Activated CD8-positive, alpha-beta T cell treated with anti-CD3 and anti-CD28 coated beads, Interleukin-2, amount 10 ng/mL, durations not matched to agents 7 days and 5 days (primary cell): ENCODE measurements at regions not wholly inside any gene's neighbourhood (a gene's known extent, or its start where the extent isn't known, plus 50 kb on each side); places are given as distances from the start of the nearest gene placed in this dataset.

Experiments used
- ATAC-seq: fragments of 150-1000 bp; cut with Tn5 transposase; one replicate; pipeline ENCODE4 v1.10.0; 2021; ENCODE audit warnings: moderate library complexity
- CTCF ChIA-PET: fragments of 350-600 bp; sonication (Branson Sonifier 250); formaldehyde crosslinking; loops from one replicate; lab custom pipeline; 2021; ENCODE audit warnings: antibody characterized with exemption; lab: Charles Lee
- POLR2A ChIA-PET: fragments of 350-600 bp; sonication (Branson Sonifier 250); formaldehyde crosslinking; loops from one replicate; lab custom pipeline; 2021; ENCODE audit warnings: antibody characterized with exemption; lab: Charles Lee
- DNase-seq: peaks from one replicate; pipeline ENCODE4 v3.0.0-alpha.2; 2020
- H3K27ac Mint-ChIP-seq: one replicate; pipeline ENCODE4 v1.8.0; 2021; ENCODE audit warnings: mild to moderate bottlenecking, mixed read lengths
- H3K27me3 Mint-ChIP-seq: one replicate; pipeline ENCODE4 v1.8.0; 2021; ENCODE audit warnings: low read depth, mixed read lengths
- H3K36me3 Mint-ChIP-seq: one replicate; pipeline ENCODE4 v1.8.0; 2021; ENCODE audit warnings: low read depth, mixed read lengths
- H3K4me1 Mint-ChIP-seq: one replicate; pipeline ENCODE4 v1.8.0; 2021; ENCODE audit warnings: low read depth, mixed read lengths
- H3K4me3 Mint-ChIP-seq: one replicate; pipeline ENCODE4 v1.8.0; 2021; ENCODE audit warnings: mild to moderate bottlenecking, mixed read lengths
- H3K9me3 Mint-ChIP-seq: one replicate; pipeline ENCODE4 v1.8.0; 2022; ENCODE audit warnings: mixed read lengths; ENCODE audit not compliant: insufficient read depth

DNA sequence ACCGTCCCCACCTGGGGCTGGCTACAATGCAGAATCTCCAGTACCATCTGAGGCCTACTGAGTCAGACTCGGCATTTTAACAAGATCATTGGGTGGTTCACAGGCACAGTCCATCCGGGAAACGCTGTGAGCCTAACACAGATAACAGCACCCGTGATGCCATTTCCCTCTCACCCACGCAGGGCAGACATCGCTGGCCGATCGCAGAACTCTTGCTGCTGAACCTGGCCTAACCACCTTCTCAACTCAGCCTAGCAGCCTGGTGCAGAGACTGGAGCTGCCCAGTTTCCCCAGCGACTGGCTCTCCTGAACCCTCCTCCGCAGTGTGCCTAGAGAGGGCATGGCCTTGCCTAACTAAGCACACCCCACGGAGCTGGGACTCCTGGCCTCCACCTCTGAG is 83.3 kb downstream of the NCOR2 start:
- Mint-ChIP-seq H3K9me3 (no peaks in the 10 kb centered on the region), H3K4me3 (no peak overlapping the region), H3K27ac (no peak overlapping the region), H3K36me3 (peaks cover 22% of the 10 kb centered on the region), H3K4me1 (peaks cover 39% of the 10 kb centered on the region), H3K27me3 (no peaks in the 10 kb centered on the region)
- ChIA-PET POLR2A (interaction anchor here (0.6 kb wide), 1 partner anchor 18 kb away, joined by 3 read pairs; no protein-coding TSS in a partner anchor), CTCF (no interaction called here)
- ATAC-seq (no peak), DNase-seq (no peak)

DNA sequence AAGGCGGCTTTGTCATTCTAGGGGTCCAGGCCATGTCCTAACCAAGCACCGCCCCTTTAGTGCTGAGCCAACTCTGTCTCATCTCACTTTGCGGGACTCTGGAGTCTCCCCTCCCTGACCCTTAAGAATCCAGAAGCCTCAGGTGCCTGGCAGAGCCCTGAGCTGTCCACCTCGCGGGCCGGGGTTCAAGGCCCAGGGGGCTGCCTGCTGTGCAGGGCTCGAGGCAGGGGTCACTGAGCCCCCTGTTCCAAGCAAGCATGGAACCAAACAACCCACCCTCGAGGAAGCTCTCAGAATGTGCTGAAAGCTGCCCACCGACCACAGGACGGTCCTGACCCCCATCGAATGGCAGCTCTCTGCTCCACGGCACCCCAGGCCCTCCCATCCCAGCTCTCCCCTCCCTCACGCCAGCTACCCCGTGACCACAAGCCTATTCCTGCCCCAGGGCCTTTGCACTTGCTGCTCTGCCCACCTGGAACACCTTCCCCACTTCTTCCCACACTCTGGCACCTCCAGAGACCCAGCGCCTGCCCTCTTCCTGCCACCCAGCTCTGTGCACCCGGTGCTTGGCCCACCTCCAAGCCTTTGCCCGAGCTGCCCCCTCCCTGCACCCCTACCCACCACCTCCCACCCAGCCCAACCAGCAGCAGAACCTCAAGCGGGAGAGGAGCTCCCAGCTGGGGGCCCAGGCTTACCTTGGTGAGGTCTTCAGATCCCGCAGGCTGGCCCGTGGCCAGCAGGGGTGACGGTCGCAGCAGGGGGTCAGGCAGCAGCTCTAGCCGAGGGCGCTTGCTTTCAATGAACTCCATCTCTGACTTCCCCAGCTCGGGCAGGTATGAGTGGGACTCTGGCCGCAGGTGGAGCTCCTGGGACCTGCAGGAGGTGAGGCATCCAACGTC is 84.3 kb downstream of the NCOR2 start:
- CTCF ChIA-PET: no interaction called here

DNA sequence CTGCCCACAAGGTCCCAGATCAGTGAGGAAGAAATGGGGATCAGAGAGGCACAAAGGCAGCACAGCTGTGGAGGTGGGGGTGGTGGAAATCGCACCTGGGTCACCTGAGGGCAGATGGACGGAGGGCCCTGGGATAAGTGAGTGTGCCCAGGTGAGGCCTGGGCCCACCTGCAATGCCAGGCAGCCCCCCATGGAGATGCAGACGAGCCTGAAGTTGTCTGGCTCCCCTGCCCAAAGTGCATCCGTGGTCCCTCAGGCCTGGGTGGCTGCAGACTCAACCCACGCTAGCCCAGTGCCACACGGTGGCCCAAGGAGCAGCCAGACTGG is 84.9 kb downstream of the NCOR2 start:
- Mint-ChIP-seq H3K9me3 (no peaks in the 10 kb centered on the region), H3K4me3 (no peak overlapping the region), H3K4me1 (peaks cover 51% of the 10 kb centered on the region), H3K27ac (no peak overlapping the region), H3K36me3 (peaks cover 31% of the 10 kb centered on the region), H3K27me3 (no peaks in the 10 kb centered on the region)
- DNase-seq (no peak), ATAC-seq (no peak)
- CTCF ChIA-PET: no interaction called here
- POLR2A ChIA-PET: no interaction called here

More for the DNA sequence above, 84.3 kb downstream of the NCOR2 start:
- DNase-seq (no peak), ATAC-seq (no peak)
- Mint-ChIP-seq H3K36me3 (peaks cover 26% of the 10 kb centered on the region), H3K27me3 (no peaks in the 10 kb centered on the region), H3K27ac (no peak overlapping the region), H3K4me1 (peaks cover 44% of the 10 kb centered on the region), H3K9me3 (no peaks in the 10 kb centered on the region), H3K4me3 (no peak overlapping the region)
- POLR2A ChIA-PET: no interaction called here

DNA sequence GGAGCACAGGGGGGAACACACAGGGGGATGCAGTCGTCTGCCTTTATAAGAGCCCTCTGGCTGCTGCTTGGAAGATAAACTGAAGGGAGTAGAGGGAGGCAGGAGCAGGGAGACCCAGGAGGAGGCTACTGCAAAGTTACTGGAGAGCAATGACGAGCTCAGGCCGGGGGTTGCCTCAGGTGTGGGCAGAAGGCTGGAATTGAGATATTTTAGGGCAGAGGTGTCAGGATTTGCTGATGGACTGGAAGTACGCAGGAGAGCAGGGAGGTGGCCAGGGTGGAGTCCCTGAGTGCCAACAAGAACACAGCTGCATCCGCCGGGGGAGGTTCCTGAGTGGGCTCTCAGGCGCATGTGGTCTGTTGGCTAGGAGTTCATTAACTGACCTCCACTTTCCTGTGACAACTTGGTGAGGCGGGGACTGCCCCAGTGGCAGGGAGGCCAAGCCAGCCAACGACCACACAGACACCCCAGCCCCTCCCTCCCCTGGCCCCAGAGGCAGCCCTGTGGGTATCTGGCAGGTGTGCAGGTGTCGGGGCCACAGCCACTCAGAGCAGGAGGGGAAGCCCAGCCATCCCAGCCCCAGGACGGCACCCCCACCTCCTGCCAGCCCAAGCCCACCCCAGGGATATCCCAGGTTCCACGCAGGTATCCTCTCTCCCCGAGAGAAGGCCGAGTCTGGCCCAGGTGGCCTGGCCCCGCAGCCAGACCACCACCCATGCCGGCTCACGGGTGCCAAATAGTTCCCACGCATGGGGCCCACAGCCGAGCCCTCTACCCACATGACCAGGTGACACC is 85.4 kb downstream of the NCOR2 start:
- Mint-ChIP-seq H3K9me3 (no peaks in the 10 kb centered on the region), H3K27ac (peak overlapping the region; percentile 64), H3K4me3 (no peak overlapping the region), H3K4me1 (peaks cover 55% of the 10 kb centered on the region), H3K27me3 (no peaks in the 10 kb centered on the region), H3K36me3 (peaks cover 37% of the 10 kb centered on the region)
- CTCF ChIA-PET: no interaction called here
- ATAC-seq: no peak
- POLR2A ChIA-PET: no interaction called here
- no peak for DNase-seq

DNA sequence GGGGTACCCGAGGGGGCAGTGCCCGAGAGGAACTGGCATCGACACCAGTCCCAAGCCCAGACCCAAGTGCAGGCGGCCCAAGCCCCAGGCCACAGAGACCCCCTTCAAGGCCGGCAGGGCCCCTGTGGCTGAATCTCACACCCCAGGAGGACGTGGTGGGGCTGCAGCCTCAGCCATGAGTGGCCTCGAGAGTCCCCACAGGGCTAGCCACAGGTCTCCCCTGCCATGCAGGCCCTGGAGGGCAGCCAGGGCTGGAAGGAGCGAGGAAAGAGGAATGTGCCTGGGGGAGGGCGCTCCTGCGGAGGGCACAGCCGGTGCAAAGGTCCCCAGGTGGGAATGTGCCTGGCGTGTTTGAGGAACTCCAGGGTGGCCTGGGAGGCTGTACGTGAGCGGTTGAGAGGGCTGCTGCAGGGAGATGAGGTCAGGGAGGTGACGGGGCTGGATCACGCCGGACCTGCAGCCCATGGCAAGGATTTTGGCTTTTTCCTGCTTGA is 86.1 kb downstream of the NCOR2 start:
- Mint-ChIP-seq H3K27me3 (no peaks in the 10 kb centered on the region), H3K9me3 (no peaks in the 10 kb centered on the region), H3K4me3 (no peak overlapping the region), H3K4me1 (peaks cover 55% of the 10 kb centered on the region), H3K27ac (peak overlapping the region; percentile 52), H3K36me3 (peaks cover 44% of the 10 kb centered on the region)
- no peak for DNase-seq
- ATAC-seq: no peak
- POLR2A ChIA-PET: interaction anchor here (1.5 kb wide), 1 partner anchor 15 kb away, joined by 5 read pairs; no protein-coding TSS in a partner anchor
- CTCF ChIA-PET: no interaction called here

DNA sequence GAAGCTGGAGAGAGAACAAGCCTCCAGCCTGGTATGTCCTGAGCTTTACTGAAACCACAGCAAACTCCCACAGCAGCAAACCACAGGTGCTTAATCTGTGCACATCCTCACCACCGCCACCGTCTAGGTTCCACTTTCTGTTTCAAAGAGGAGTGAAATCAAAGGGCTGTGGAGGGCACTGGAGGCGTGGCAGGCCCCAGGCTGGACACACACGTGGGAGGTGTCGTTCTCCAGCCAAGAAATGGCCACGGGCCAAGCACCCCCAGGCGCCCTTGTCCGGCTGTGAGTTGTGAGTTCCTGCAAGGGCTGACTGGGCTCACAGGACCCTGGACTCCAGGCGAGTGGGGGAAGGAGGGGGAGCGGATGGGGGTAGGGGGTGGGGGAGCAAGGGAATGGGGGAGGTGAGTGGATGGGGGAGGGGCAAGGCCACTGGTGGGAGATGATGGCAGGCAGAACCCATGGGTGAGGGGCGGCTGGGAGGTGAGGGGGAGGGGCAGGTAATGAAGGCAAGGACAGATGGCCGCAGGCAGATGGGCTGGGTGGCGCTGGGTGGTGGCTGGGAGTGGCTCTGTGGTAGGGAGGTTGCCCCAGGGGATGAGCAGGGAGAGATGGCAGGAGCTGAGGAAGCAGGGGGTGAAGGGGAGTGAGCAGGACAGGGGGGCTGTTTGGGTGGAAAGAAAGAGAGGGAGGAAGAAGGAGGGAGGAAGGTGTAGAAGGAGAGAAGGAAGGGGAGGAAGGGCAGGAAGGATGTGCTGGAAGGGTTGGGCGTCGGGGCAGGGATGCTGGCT is 86.7 kb downstream of the NCOR2 start:
- H3K27ac Mint-ChIP-seq: peak overlapping the region; percentile 75
- no peaks in the 10 kb centered on the region for H3K27me3 Mint-ChIP-seq
- POLR2A ChIA-PET: interaction anchor here (1.5 kb wide), 1 partner anchor 14 kb away, joined by 5 read pairs; no protein-coding TSS in a partner anchor
- H3K4me3 Mint-ChIP-seq: peak overlapping the region; percentile 36
- peaks cover 55% of the 10 kb centered on the region for H3K4me1 Mint-ChIP-seq
- DNase-seq (peak; percentile 87), ATAC-seq (peak; percentile 90)
- CTCF ChIA-PET: no interaction called here
- no peaks in the 10 kb centered on the region for H3K9me3 Mint-ChIP-seq
- peaks cover 48% of the 10 kb centered on the region for H3K36me3 Mint-ChIP-seq

DNA sequence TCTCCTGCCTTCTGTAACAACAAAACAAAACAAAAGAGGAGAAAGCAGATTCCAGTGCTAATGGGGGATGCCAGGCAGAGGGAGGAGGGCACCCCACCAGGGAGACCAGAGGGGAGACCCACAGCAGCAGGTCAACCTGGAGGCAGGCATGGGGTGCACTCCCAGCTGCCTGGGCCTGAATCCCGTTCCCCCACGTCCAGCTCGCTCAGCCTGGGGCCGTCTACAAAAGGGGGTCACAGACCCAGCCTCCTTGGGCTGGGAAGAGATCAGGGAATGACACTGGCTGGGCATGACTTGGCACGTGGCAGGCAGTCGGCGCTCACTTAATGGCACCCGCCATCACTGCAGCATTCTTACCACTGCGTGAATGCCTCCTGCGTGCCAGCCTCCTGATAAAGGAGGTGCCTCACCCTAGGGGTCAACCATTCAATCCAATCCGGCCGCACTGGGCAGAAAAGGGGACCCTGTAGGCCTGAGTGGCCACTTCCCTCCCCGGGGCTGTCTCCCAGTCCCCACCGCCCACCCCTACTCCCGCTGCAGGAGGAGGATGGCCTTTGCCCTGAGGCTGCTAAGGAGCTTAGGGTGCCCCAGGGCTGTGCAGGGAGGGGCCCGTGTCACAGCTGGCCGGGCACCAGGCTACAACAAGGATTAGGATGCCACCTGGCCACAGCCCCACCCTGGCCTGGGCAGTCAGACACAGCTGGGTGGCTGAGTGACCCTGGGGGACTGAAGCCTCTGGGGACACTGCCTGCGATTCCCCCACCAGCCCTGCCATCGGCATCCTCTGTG is 87.5 kb downstream of the NCOR2 start:
- ChIA-PET POLR2A (interaction anchor here (1.5 kb wide), 1 partner anchor 13 kb away, joined by 5 read pairs; no protein-coding TSS in a partner anchor), CTCF (no interaction called here)
- ATAC-seq (no peak), DNase-seq (no peak)
- Mint-ChIP-seq H3K4me1 (peaks cover 53% of the 10 kb centered on the region), H3K4me3 (peak overlapping the region; percentile 36), H3K27ac (peak overlapping the region; percentile 75), H3K36me3 (peaks cover 51% of the 10 kb centered on the region), H3K27me3 (no peaks in the 10 kb centered on the region), H3K9me3 (no peaks in the 10 kb centered on the region)

DNA sequence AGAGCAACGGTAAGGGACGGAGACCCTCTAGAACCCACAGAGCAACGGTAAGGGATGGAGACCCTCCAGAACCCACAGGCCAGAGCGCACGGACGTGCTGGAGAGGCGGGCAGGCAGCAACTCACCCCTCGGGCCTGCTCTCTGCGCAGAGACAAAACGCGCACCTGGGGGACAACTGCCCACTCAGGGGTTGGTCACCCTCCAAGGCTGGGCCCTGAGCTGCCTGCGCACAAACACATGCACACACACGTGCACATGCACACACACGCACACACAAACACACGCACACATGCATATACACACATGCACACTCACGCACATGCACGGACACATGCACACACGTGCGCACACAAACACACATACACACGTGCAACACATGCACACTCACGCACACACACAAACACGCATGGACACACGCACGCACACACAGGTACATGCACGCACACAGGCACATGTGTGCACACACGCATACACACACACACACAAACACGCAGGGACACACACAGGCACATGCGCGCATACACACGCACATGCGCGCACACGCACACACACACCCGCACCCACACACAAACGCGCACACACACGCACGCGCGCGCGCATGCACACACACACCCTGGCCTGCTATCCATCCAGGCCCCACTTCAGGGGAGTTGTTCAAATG is 88.3 kb downstream of the NCOR2 start:
- Mint-ChIP-seq H3K27me3 (no peaks in the 10 kb centered on the region), H3K27ac (peak overlapping the region; percentile 23), H3K4me1 (peaks cover 46% of the 10 kb centered on the region), H3K9me3 (no peaks in the 10 kb centered on the region), H3K4me3 (no peak overlapping the region), H3K36me3 (peaks cover 53% of the 10 kb centered on the region)
- ChIA-PET CTCF (no interaction called here), POLR2A (no interaction called here)
- ATAC-seq: no peak
- no peak for DNase-seq

DNA sequence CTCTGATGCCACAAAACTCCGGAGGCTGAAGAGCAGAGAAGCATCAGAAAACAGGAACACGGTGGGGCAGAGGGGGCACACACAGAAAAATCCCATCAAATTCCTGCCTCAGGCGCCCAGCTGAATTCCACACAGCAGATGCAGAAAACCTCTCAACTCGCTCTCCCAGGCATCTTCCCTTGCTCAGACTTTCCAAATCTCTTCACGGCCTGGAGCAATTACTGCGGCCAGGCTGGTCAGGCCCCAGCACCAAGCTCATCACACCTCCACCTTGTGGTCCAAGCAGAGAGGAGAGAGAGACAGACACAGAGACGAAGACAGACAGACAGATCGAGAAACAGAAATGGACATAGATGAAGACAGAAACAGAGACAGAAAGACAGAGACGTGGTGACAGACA is 89.0 kb downstream of the NCOR2 start:
- POLR2A ChIA-PET: no interaction called here
- CTCF ChIA-PET: no interaction called here

DNA sequence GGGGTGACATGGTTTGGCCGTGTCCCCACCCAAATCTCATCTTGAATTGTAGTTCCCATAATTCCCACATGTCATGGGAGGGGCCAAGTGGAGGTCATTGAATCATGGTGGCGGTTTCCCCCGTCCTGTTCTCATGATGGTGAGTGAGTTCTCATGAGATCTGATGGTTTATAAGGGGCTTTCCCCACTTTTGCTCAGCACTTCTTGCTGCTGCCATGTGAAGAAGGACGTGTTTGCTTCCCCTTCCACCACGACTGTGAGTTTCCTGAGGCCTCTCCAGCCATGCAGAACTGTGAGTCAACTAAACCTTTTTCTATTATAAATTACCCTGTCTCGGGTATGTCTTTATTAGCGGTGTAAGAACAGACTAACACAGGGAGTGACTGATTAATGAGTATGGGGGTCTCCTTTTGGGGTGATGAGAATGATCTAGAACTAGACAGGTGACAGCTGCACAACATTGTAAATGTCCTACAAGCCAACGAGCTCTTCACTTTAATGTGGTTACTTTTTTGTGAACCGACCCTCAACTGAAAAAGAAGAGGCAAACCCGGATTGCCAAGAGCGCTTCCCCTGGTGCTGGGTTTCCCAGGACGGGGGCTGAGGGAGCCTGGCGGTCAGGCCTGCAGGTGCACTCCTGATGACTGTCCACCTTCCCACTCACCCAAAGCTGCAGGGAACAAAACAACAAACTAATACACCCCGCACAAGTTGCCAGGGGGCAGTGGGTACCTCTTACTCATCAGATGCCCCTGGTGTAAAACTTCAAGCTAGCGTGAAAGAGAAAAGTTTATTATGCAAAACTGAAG is 90.1 kb downstream of the NCOR2 start:
- H3K36me3 Mint-ChIP-seq: peaks cover 68% of the 10 kb centered on the region
- H3K4me1 Mint-ChIP-seq: peaks cover 41% of the 10 kb centered on the region
- ChIA-PET POLR2A (no interaction called here), CTCF (no interaction called here)
- no peak for DNase-seq
- H3K27me3 Mint-ChIP-seq: no peaks in the 10 kb centered on the region
- no peak overlapping the region for H3K27ac Mint-ChIP-seq
- no peak overlapping the region for H3K4me3 Mint-ChIP-seq
- H3K9me3 Mint-ChIP-seq: peaks cover 7% of the 10 kb centered on the region
- no peak for ATAC-seq

More for the DNA sequence above, 89.0 kb downstream of the NCOR2 start:
- H3K36me3 Mint-ChIP-seq: peaks cover 58% of the 10 kb centered on the region
- ATAC-seq (no peak), DNase-seq (no peak)
- no peaks in the 10 kb centered on the region for H3K27me3 Mint-ChIP-seq
- H3K27ac Mint-ChIP-seq: no peak overlapping the region
- no peak overlapping the region for H3K4me3 Mint-ChIP-seq
- H3K9me3 Mint-ChIP-seq: peaks cover 3% of the 10 kb centered on the region
- peaks cover 41% of the 10 kb centered on the region for H3K4me1 Mint-ChIP-seq
